Ovary (tissue), 3 donors: ENCODE measurements at regions not wholly inside any gene's neighbourhood (a gene's known extent, or its start where the extent isn't known, plus 50 kb on each side); places are given as distances from the start of the nearest gene placed in this dataset.

Experiments used
- CTCF ChIP-seq, 3 donors: fragments of 450-650 bp in 2 of 3; fragments of 200-600 bp in 1 of 3; IDR thresholded peaks; one replicate each; pipeline versions ENCODE4 v1.5.1 to v1.8.0; 2016 to 2022; ENCODE audit warnings: antibody characterized with exemption in 3 of 3, mild to moderate bottlenecking in 1 of 3
- POLR2A ChIP-seq: fragments of 450-650 bp; IDR thresholded peaks from one replicate; pipeline ENCODE4 v1.6.1; 2017; ENCODE audit warnings: antibody characterized with exemption, mild to moderate bottlenecking, moderate library complexity
- donor health status: DM: no; HTN: no; CAD: no.

GRCh38 chr14:100440758-100441203, 117.6 kb downstream of the SLC25A47 start:
- TF ChIP-seq CTCF (IDR thresholded peaks at IDR 0.05) (no peak), POLR2A (no peak)
